Right lobe of liver (tissue), 6 donors: ENCODE measurements at regions not wholly inside any gene's neighbourhood (a gene's known extent, or its start where the extent isn't known, plus 50 kb on each side); places are given as distances from the start of the nearest gene placed in this dataset.
"Not testable (repeated sequence)": the region's sequence is repeated elsewhere in the genome, so short reads cannot be mapped to it uniquely, and the experiment has no call there.

Experiments
- ATAC-seq, 4 donors: fragments of 200-7000 bp; cut with Tn5 transposase; one replicate each; pipeline ENCODE4 v1.9.1; 2020; ENCODE audit warnings: mild to moderate bottlenecking in 4 of 4, moderate library complexity in 4 of 4
- DNase-seq, 3 donors: peaks; one replicate each; pipeline ENCODE4 v3.0.0-alpha.2; 2020
- H3K27ac ChIP-seq, 3 donors: fragments of 200-600 bp; one replicate each; pipeline ENCODE4 v1.8.0; 2022
- H3K27me3 ChIP-seq, 2 donors: fragments of 200-600 bp; one replicate each; pipeline ENCODE4 v1.8.0; 2022
- H3K36me3 ChIP-seq, 4 donors: fragments of 200-600 bp; sonication (generic) in 1 of 4; one replicate each; pipeline versions ENCODE4 v1.5.1 to v1.8.0; 2017 to 2022; ENCODE audit warnings: control low read depth in 1 of 4
- H3K4me1 ChIP-seq, 4 donors: fragments of 200-600 bp; sonication (generic) in 1 of 4; one replicate each; pipeline versions ENCODE4 v1.5.1 to v1.8.0; 2017 to 2022; ENCODE audit warnings: control low read depth in 1 of 4
- H3K4me3 ChIP-seq, 3 donors: fragments of 200-600 bp; one replicate each; pipeline ENCODE4 v1.8.0; 2022
- H3K9me3 ChIP-seq, 4 donors: fragments of 200-600 bp; sonication (generic) in 1 of 4; one replicate each; pipeline versions ENCODE4 v1.5.1 to v1.8.0; 2017 to 2022; ENCODE audit warnings: control low read depth in 1 of 4
- POLR2A ChIP-seq: fragments of 450-650 bp; IDR thresholded peaks from one replicate; pipeline ENCODE4 v1.6.1; 2017; ENCODE audit warnings: antibody characterized with exemption, mild to moderate bottlenecking
- WGBS: methylation state at CpG from one replicate; pipeline ENCODE4 v1.1.6; 2018; ENCODE audit warnings: low coverage, low lambda C conversion rate; ENCODE audit not compliant: insufficient coverage; ENCODE audit errors: missing lambda C conversion rate; 5-methylcytosine and 5-hydroxymethylcytosine counted together
- intact Hi-C, 2 donors: fragments of 100-400 bp; cut with DNase I; formaldehyde crosslinking; loops; one replicate each; pipeline versions ENCODE4 v1.11.2 to v1.14.1; 2022
- TF ChIP-seq, protein P1 (sequence below), 4 donors: fragments of 200-600 bp in 3 of 4; fragments of 450-650 bp in 1 of 4; IDR thresholded peaks; one replicate each; pipeline versions ENCODE4 v1.5.1 to v1.8.0; 2016 to 2022; ENCODE audit warnings: antibody characterized with exemption in 4 of 4, mild to moderate bottlenecking in 2 of 4
- donor health status: DM: no; HTN: yes; CAD: no.
- donor health status: DM: no; HTN: no; CAD: no.
- donor health status: DM: no; HTN: no; CAD: no.
- donor health status: DM: no; HTN: yes; CAD: no.
- donor health status: DM: no; HTN: yes; CAD: no.

- no peak for DNase-seq
- Histone ChIP-seq H3K27me3 (no peaks in the 10 kb centered on the region), H3K9me3 (no peaks in the 10 kb centered on the region), H3K36me3 (no peaks in the 10 kb centered on the region), H3K27ac (no peak overlapping the region), H3K4me1 (no peaks in the 10 kb centered on the region), H3K4me3 (no peak overlapping the region)
- 60% methylated on average over 4 of the region's 4 CpGs for WGBS
- no peak for ATAC-seq
- TF ChIP-seq POLR2A: no peak
- TF ChIP-seq, protein P1, sequence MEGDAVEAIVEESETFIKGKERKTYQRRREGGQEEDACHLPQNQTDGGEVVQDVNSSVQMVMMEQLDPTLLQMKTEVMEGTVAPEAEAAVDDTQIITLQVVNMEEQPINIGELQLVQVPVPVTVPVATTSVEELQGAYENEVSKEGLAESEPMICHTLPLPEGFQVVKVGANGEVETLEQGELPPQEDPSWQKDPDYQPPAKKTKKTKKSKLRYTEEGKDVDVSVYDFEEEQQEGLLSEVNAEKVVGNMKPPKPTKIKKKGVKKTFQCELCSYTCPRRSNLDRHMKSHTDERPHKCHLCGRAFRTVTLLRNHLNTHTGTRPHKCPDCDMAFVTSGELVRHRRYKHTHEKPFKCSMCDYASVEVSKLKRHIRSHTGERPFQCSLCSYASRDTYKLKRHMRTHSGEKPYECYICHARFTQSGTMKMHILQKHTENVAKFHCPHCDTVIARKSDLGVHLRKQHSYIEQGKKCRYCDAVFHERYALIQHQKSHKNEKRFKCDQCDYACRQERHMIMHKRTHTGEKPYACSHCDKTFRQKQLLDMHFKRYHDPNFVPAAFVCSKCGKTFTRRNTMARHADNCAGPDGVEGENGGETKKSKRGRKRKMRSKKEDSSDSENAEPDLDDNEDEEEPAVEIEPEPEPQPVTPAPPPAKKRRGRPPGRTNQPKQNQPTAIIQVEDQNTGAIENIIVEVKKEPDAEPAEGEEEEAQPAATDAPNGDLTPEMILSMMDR (IDR thresholded peaks at IDR 0.05): no peak
- intact Hi-C loops: no loop called here
These were observed 270.5 kb upstream of the MEIS1 start for GRCh38 chr2:66164470-66164869.

DNA sequence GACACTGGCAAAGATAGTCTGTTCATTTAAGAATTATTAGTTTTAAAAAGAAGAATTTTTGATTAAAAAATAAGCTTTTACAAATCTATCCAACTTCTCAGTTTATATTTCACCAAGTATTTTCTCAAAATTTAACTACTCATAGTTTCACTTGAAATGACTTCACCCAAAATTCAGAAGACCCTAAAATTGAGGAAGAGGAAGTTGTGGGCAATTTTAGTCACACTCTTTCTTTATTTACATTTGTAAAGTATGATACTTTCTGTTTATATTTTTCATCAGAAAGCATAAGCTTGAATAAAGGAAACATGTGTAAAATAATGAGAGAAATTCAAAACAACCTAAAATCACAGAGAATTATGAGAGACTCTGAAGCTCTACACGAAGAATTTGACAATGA, 278.8 kb upstream of the MEIS1 start:
- no peak for TF ChIP-seq POLR2A
- TF ChIP-seq, protein P1 (IDR thresholded peaks at IDR 0.05): no peak
- WGBS: 24% methylated on average over 1 of the region's 1 CpG
- Histone ChIP-seq H3K27me3 (no peaks in the 10 kb centered on the region), H3K36me3 (no peaks in the 10 kb centered on the region), H3K9me3 (peaks cover 0 to 5% (median 0%) of the 10 kb centered on the region in 4 donors), H3K4me1 (no peaks in the 10 kb centered on the region), H3K4me3 (no peak overlapping the region), H3K27ac (no peak overlapping the region)
- DNase-seq (no peak), ATAC-seq (no peak)
- intact Hi-C loops: no loop called here

DNA sequence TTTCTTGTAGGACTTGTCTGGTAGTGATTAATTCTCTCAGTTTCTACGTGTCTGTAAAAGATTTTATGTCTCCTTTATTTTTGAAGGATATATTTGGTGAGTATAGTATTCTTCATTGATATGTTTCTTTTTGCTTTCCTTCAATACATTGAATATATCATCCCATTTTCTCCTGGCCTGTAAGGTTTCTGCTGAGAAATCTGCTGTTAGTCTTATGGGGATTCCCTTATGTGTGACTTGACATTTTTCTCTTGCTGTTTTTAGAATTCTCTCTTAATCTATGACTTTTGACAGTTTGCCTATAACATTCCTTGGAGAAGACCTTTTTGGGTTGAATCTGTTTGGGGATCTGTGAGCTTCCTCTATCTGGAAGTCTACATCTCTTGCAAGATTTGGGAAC, 281.0 kb upstream of the MEIS1 start:
- Histone ChIP-seq H3K4me3 (no peak overlapping the region), H3K27ac (no peak overlapping the region), H3K27me3 (no peaks in the 10 kb centered on the region), H3K4me1 (no peaks in the 10 kb centered on the region), H3K9me3 (peaks cover 0 to 5% (median 0%) of the 10 kb centered on the region in 4 donors), H3K36me3 (no peaks in the 10 kb centered on the region)
- DNase-seq (no peak), ATAC-seq (no peak)
- 24% methylated on average over 1 of the region's 1 CpG for WGBS
- intact Hi-C loops: no loop called here
- no peak for TF ChIP-seq POLR2A
- TF ChIP-seq, protein P1 (IDR thresholded peaks at IDR 0.05): no peak

DNA sequence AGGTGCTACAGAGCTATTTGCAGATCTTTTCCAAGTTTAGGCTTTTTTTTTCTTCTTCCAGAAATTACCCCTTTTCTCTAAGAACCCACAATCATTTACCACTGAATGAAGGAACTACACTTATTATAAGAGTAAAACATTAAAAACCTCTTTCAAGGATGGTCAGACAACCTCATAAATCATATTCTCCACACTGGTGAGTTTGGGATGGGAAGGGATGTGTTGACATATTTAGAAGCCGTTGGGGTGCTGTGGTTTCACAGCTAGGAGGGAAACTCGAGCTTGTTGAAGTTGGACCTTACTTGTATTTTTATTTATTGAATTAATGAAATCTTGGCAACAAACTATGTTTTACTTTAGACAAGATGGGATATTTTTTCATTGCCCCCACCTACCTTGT, 289.4 kb upstream of the MEIS1 start:
- Histone ChIP-seq H3K9me3 (no peaks in the 10 kb centered on the region), H3K4me3 (no peak overlapping the region), H3K27ac (no peak overlapping the region), H3K4me1 (no peaks in the 10 kb centered on the region), H3K36me3 (no peaks in the 10 kb centered on the region), H3K27me3 (no peaks in the 10 kb centered on the region)
- no peak for TF ChIP-seq POLR2A
- TF ChIP-seq, protein P1 (IDR thresholded peaks at IDR 0.05): no peak
- 24% methylated on average over 2 of the region's 2 CpGs for WGBS
- intact Hi-C loops: no loop called here
- ATAC-seq (no peak), DNase-seq (no peak)

GRCh38 chr2:66144324-66144723, 290.6 kb upstream of the MEIS1 start:
- ATAC-seq, H3K27ac ChIP-seq, H3K27me3 ChIP-seq, H3K9me3 ChIP-seq, H3K4me3 ChIP-seq, intact Hi-C loops, H3K4me1 ChIP-seq, DNase-seq, H3K36me3 ChIP-seq: not testable (repeated sequence)
- WGBS: 79% methylated on average over 2 of the region's 7 CpGs
